WERI-Rb-1 (cell line): ENCODE measurements at regions not wholly inside any gene's neighbourhood (a gene's known extent, or its start where the extent isn't known, plus 50 kb on each side); places are given as distances from the start of the nearest gene placed in this dataset.

Experiments used
- DNase-seq: peaks from one replicate; pipeline ENCODE4 v3.0.0-alpha.2; 2020
- H3K27ac ChIP-seq: fragments of 250-450 bp; sonication (Bioruptor Pico); 2 replicates; pipeline ENCODE4 v1.5.1; 2020; ENCODE audit warnings: mild to moderate bottlenecking, moderate library complexity
- H3K27me3 ChIP-seq: fragments of 250-450 bp; sonication (Bioruptor Pico); 2 replicates; pipeline ENCODE4 v1.5.1; 2021; ENCODE audit warnings: mild to moderate bottlenecking, low read depth, moderate library complexity; ENCODE audit not compliant: insufficient read depth, severe bottlenecking
- H3K36me3 ChIP-seq: fragments of 250-450 bp; sonication (Bioruptor Pico); 2 replicates; pipeline ENCODE4 v1.5.1; 2020; ENCODE audit warnings: mild to moderate bottlenecking, moderate library complexity
- H3K4me3 ChIP-seq: 2 replicates; pipeline ENCODE4 v1.5.1; 2011; ENCODE audit warnings: low read depth, mild to moderate bottlenecking, control low read depth, low read length
- H3K9me3 ChIP-seq: fragments of 250-450 bp; sonication (Bioruptor Pico); 2 replicates; pipeline ENCODE4 v1.5.1; 2021; ENCODE audit warnings: mild to moderate bottlenecking, moderate library complexity; ENCODE audit not compliant: severe bottlenecking
- CTCF ChIP-seq: IDR thresholded peaks from 2 replicates; pipeline ENCODE4 v1.5.1; 2011; ENCODE audit warnings: low read depth, mild to moderate bottlenecking, control low read depth, inconsistent platforms, low read length

GRCh38 chr21:36241717-36242116 is 78.3 kb upstream of the MORC3 start:
- Histone ChIP-seq H3K4me3 (no peak overlapping the region), H3K27me3 (no peaks in the 10 kb centered on the region), H3K36me3 (peaks cover 61% of the 10 kb centered on the region), H3K9me3 (no peaks in the 10 kb centered on the region), H3K27ac (no peak overlapping the region)
- no peak for TF ChIP-seq CTCF
- no peak for DNase-seq

- no peak overlapping the region for H3K27ac ChIP-seq
- H3K4me3 ChIP-seq, result no peak overlapping the region
- no peaks in the 10 kb centered on the region for H3K9me3 ChIP-seq
- H3K36me3 ChIP-seq, result peaks cover 67% of the 10 kb centered on the region
- no peak for TF ChIP-seq CTCF
- no peaks in the 10 kb centered on the region for H3K27me3 ChIP-seq
- no peak for DNase-seq
These were observed 74.9 kb upstream of the MORC3 start for GRCh38 chr21:36245115-36245514.

DNA sequence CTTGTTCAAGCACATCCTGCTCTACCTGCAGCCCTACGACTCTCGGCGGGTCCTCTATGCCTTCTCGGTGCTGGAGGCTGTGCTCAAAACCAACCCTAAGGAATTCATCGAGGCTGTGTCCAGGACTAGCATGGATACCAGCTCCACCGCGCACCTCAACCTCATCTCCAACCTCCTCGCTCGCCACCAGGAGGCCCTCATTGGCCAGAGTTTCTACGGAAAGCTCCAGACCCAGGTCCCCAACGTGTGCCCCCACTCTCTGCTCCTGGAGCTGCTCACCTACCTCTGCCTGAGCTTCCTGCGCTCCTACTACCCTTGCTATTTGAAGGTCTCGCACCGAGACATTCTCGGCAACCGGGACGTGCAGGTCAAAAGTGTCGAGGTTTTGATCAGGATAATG is 74.3 kb upstream of the MORC3 start:
- H3K4me3 ChIP-seq, result no peak overlapping the region
- H3K27ac ChIP-seq, result no peak overlapping the region
- H3K36me3 ChIP-seq, result peaks cover 63% of the 10 kb centered on the region
- no peaks in the 10 kb centered on the region for H3K27me3 ChIP-seq
- TF ChIP-seq CTCF, result peak; percentile 23; the same call in 1 of the 2 replicates
- H3K9me3 ChIP-seq, result no peaks in the 10 kb centered on the region
- DNase-seq, result no peak

DNA sequence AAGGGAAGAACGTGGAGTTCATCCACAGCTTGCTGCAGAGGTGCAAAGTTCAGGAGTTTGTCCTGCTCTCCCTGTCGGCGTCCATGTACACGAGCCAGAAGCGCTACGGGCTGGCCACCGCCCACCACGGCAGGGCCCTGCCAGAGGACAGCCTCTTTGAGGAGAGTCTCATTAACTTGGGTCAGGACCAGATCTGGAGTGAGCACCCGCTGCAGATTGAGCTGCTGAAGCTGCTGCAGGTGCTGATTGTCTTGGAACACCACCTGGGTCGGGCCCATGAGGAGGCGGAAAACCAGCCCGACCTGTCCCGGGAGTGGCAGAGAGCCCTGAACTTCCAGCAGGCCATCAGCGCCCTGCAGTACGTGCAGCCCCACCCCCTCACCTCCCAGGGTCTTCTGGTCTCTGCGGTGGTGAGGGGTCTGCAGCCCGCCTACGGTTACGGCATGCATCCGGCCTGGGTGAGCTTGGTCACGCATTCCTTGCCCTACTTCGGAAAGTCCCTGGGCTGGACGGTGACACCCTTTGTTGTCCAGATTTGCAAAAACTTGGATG is 73.8 kb upstream of the MORC3 start:
- no peak for TF ChIP-seq CTCF
- no peak overlapping the region for H3K27ac ChIP-seq
- H3K4me3 ChIP-seq, result no peak overlapping the region
- no peaks in the 10 kb centered on the region for H3K27me3 ChIP-seq
- DNase-seq, result no peak
- no peaks in the 10 kb centered on the region for H3K9me3 ChIP-seq
- peaks cover 62% of the 10 kb centered on the region for H3K36me3 ChIP-seq

DNA sequence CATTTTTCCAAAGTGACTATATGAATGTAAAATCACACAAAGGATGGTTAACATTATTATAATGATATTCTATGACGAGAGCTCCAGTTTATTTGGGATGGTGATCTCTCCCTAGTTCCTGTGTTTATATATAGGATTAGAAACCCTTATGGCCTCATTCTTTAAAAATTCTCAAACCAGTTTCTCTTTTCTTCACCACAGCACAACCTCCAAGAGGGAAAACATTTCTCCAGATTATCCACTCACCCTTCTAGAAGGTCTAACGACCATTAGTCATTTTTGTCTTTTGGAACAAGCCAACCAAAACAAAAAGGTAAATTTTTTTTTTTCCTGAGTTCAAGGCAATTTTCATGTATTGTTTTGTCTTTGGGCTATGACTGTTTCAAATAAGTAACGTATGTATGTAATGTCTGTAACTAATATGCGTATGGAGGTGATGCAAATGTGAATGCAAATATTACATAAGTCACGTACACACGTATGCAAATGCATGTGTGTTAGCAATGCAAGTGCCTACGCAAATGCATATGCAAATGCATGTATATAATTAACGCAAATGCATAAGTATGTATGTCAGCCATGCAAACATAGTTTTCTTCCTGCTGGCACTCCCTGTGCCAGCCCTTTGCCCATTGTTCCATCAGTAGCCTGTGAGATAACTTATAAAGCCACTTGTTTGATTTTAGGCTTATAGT is 72.5 kb upstream of the MORC3 start:
- no peak for DNase-seq
- peaks cover 70% of the 10 kb centered on the region for H3K36me3 ChIP-seq
- H3K9me3 ChIP-seq, result no peaks in the 10 kb centered on the region
- no peak overlapping the region for H3K4me3 ChIP-seq
- no peak overlapping the region for H3K27ac ChIP-seq
- no peak for TF ChIP-seq CTCF
- H3K27me3 ChIP-seq, result no peaks in the 10 kb centered on the region
